ENCODE measurements at regions not wholly inside any gene's neighbourhood (a gene's known extent, or its start where the extent isn't known, plus 50 kb on each side); places are given as distances from the start of the nearest gene placed in this dataset.

DNA sequence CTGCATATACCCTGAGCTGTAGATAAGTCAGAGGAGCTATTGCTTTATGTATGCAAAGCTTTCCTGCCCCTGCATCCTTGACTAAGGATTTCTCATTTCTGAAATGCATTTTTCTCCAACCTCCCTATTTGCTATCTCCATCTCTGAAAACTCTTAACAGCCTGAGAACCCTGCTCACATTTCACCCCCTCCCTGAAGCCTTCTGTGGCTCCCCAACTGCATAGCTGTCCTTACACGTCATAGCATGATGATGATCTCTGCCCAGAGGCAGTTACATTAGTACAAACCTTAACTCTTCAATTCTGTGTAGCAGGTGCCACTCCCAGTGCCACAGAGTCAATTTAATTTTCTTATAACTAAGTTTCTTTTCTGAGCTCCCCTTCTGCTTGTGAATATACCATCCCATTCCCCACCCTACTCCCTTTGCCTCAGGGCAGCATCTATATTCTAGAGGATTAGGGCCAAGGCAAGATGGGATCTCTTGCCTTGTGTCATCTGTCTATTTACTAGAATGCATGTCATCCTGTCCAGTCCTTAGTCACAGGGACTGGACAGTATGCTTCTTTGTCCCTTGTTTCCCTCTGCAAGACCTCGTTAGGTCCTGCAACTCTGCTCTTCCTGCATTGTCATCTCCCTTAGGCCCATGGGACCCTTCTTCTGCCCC, 149.7 kb upstream of the SPRY4 start:
- DNase-seq (ENCODE audit: low spot score): peak; percentile 50

DNA sequence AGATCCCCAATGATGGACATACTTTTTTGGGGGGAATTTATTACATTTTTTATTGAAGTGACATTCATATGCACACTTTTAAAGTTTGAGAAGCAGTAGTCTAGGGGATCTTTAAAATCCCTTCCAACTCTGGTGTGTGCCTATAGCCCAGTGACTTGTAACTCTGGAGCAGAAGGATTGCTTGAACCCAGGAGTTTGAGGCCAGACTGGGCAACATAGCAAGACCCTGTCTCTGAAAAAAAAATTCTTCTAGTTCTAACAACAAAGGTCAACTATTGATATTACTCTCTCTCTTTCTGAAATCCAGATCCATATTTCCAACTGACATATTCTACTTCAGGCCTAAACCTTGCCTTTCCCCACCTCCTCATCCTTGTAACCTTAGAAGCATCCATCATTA, 148.2 kb upstream of the SPRY4 start:
- DNase-seq (ENCODE audit: low spot score): no peak

DNA sequence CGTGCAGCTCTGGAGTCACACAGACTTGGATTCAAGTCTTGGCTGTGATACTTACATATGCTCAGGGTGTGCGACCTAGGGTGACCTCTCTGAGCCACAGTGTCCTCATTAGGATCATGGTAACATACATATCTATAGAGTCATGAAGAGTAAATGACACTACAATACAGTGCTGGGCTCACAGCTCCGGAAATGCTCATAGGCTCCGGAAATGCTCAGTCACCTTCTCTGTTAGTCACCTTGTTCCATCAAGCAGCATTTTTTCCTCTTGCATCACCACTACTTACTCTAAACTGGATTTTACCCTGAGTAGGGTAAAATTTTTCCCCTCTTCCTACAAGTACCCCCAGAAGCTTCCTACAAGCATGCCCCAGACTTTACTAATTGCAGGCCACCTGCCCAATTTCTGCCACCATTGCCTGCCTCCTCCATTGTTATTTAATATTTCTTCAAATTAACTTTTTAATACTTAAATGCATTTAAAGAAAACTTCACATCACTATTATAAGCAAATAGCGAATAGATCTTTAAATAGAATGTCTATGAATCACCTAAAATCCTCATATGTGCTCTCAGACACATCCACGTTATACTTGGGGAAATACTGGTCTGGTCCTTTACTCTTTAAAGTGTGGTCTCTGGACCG, 147.6 kb upstream of the SPRY4 start:
- DNase-seq (ENCODE audit: low spot score): peak; percentile 83

DNA sequence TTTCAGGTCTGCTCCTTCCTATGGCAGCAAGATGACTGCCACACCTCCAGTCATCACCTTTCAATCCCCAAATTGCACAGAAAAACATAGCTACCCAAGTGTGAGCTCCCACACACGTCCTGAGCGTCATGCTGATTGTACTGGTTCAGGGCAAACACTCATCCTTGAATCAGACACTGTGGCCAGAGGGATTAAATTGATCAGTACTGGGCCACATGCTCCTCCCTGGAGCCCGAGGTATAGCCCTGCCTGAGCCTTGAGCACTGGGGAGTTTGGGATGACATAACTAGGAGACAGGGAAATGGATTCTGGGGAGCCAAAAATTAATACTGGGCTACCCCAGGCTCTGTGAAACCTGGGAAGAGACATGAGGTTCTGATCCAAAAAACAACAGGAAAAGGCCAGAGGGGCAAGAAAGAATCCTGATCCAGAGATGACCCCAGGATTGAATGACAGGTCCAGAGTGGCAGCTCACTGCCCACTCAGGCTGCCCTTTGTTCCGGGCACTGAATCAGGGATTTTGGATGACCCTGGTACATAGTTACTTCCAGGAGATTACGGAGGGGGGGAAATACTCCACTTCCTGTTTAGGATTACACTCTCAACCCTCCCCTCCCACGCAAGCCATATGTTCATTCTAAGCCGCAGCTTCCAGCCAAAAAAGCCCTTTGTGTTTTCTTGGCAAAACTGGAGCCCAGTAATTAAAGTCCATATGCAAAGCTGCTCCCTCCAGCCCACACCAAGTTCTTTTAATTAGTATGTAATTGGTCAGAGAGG, 141.6 kb upstream of the SPRY4 start:
- peak; percentile 50 for DNase-seq (ENCODE audit: low spot score)

GRCh38 chr5:142465476-142465875, 140.7 kb upstream of the SPRY4 start:
- no peak for DNase-seq (ENCODE audit: low spot score)

GRCh38 chr5:142463904-142464303, 139.1 kb upstream of the SPRY4 start:
- no peak for DNase-seq (ENCODE audit: low spot score)

- DNase-seq (ENCODE audit: low spot score): no peak
Measured at GRCh38 chr5:142461028-142461590, 136.3 kb upstream of the SPRY4 start.

DNA sequence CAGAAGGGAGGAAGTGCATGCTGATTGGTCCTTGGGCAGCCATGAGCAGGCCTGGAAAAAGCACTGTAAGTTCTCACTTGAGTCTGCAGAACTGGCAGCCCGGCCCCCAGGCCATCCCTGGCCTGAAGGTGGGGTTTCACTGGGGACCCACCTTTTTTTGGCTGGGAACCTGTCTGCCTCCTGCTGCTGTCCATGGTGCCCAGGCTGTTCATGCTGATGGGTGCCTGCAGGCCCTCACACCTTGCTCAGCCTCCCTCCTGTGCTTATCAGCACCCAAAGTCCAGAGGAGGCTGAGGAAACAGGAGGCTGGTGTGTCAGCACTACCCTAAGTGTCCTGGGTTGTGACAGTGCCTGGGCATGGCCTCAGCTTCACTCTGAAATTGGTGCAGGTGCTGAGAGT, 134.4 kb upstream of the SPRY4 start:
- no peak for DNase-seq (ENCODE audit: low spot score)

DNA sequence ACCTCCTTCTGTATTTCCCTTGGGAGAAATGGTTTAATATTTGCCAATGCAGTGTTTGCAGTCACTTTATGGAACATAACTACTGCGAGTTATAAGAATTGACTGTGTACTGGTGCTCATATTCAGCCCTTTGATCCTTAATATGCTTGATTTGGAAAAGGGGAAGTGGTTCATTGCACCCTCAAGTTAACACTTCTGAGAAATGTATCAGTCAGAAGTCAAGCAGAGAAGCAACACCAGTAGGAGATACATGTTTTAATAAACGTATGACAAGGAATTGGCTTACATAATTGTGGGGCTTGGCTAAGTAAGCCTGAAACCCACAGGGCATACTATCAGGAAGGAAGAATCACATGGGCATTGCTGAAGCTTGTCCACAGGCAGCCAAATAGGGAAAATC, 131.0 kb upstream of the SPRY4 start:
- no peak for DNase-seq (ENCODE audit: low spot score)

DNA sequence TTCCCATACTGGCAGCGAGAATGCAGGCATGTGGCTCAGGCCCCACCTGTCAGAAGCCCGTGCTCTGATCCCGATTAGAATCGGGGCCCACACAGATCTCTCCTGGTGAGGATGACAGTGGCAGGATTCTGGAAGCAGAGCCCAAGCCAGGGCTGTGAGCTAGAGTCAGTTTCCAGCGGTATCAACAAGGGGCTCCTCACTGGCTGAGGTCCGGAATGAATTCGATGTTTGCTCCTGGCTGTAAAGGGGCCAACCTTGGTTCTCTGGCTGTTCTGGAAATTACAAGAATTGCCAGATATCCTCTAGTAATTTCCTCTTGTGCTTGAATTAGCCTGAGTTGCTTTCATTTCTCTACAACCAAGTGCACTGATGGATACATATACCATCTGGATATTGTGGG, 129.1 kb upstream of the SPRY4 start:
- no peak for DNase-seq (ENCODE audit: low spot score)

GRCh38 chr5:142450419-142450818, 125.6 kb upstream of the SPRY4 start:
- DNase-seq (ENCODE audit: low spot score): no peak

GRCh38 chr5:142447887-142448286, 123.1 kb upstream of the SPRY4 start:
- no peak for DNase-seq (ENCODE audit: low spot score)

DNA sequence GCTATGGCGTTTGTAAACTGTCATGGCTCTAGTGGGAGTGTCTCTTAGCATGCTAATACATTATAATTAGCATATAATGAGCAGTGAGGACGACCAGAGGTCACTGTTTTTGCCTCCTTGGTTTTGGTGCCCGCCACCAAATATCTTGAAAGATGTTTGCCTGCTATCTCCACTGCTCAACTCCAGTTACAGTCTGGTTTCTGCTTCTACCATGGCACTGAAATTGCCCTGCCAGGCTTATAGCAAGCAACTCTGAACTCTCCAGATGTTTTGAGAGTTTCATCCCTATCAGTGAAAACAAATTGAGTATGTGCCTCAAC, 122.1 kb upstream of the SPRY4 start:
- no peak for DNase-seq (ENCODE audit: low spot score)

DNA sequence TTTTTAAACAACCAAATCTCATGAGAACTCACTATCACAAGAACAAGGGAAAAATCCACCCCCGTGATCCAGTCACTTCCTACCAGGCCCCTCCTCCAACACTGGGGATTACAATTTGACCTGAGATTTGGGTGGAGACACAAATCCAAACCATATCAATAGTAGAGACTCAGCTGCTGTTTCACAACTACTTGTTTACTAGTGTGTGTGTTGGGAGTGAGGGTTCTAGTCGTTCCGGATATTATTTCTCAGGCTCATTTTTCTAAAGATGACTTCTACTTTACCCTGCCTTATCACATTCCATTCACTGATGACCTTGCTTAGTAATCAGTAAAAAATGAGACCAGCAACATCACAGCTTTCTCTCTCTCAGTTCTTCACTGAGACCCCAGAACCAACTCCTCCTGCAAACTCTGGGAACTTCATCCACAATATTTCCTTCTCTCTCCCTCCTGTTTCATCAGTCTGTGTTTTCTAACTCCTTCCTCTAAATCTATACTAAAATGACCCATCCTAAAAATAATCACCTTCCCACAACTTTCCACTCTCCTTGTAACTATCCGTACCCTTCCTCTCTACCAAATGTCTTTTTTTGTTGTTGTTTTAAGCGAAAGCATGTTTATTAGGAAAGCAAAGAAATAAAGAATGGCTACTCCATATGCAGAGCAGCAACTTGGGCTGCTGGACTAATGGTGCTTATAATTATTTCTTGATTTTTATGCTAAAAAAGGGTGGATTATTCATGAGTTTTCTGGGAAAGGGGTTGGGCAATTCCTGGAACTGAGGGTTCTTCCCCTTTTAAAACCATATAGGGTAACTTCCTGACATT, 121.5 kb upstream of the SPRY4 start:
- DNase-seq (ENCODE audit: low spot score): peak; percentile 51

DNA sequence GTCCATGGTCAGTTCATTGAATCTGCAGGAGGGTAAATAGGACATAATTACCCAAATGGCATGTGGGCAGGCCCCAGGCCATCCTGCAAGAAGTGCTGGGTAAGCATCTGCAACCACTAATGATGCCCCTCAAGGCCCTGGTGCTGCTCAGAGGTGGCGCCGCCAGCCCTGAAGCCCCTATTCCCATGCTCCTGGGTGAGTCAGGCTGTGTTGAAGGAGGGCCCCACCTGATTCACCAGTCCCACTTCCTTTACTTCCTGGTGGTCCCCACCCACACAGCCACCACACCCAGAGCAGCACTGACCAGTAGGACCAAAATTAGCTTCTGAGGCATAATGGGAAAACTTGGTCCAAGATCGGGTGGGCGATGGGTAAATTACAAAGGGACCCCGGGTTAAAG, 120.4 kb upstream of the SPRY4 start:
- DNase-seq (ENCODE audit: low spot score): no peak

- no peak for DNase-seq (ENCODE audit: low spot score)
Measured at GRCh38 chr5:142441616-142442015, 116.8 kb upstream of the SPRY4 start.

DNA sequence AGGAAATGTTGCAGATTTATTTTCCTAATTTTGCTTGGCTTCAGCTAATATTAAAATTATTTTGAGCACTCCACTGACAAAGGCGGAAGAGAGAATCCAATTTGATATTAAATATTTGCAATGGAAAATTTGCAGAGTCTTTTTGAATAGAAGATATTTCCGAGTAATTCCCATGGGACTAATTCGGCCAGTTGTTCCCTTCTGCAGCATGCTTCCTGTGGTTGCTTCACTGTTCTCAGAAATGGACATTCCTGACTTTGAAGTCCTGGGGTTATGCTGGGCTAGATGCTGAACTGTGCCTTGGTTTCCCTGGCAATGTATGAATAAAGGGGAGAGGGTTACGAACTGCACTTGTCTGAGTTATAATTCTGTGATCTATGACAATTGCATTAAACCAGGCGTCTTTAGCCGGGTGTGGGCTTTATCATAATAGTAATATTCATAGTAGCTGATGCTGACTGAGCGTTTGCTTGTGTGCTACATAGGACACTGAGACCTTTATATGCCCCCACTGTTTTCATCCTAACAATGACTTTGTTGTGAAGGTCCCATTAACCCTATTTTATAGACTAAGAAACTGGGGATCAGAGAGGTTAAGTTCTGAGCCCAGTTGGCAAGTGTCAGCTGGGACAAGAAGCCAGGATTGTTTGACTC, 114.5 kb upstream of the SPRY4 start:
- peak; percentile 71 for DNase-seq (ENCODE audit: low spot score)

DNA sequence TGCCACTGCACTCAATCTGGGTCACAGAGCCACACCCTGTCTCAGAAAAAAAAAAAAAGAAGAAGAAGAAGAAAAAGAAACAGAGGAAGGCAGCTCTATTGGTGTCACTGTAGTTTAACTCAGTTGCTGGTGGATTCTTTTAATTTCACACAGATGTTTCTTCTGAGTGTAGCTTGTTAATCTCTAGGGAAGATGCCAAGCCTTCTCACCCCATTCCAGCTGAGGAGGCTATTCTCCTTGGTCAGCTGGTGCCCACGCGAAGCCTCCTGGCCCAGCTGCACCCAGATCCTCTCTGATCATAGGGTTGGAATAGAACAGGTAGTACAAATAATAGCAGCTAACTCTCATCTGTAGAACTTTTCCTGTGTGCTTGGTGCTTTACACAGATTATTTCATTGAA, 113.8 kb upstream of the SPRY4 start:
- DNase-seq (ENCODE audit: low spot score): peak; percentile 55

- DNase-seq (ENCODE audit: low spot score): no peak
Measured at GRCh38 chr5:142437563-142437962, 112.7 kb upstream of the SPRY4 start.

GRCh38 chr5:142435410-142436115, 110.7 kb upstream of the SPRY4 start:
- no peak for DNase-seq (ENCODE audit: low spot score)

- DNase-seq (ENCODE audit: low spot score): no peak
Measured at GRCh38 chr5:142434322-142434612, 109.4 kb upstream of the SPRY4 start.
